Islet precursor cell (in vitro differentiated cells): ENCODE measurements at regions not wholly inside any gene's neighbourhood (a gene's known extent, or its start where the extent isn't known, plus 50 kb on each side); places are given as distances from the start of the nearest gene placed in this dataset.

ENCODE experiments used
- DNase-seq: peaks from one replicate; pipeline ENCODE4 v3.0.0-alpha.2; 2018

DNA sequence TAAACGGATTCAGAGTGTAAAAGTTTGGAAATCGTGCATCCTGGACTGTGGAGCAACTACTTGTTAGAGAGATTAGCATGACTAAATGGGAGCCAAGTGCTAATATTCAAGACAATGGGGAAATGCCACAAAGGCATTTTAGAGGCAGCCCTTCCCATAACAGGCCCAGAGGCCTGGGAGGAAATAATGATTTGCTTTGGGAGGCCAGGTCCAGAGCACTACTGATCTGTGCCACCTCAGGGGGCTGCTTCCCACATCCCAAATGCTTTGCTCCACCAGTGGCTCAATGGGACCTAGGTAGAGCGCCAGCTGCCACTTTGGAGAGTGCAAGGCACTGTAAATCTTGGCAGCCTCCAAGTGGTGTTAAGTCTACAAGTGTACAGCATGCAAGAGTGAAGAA lies 91.9 kb upstream of the HSF2 start:
- DNase-seq, result no peak

DNA sequence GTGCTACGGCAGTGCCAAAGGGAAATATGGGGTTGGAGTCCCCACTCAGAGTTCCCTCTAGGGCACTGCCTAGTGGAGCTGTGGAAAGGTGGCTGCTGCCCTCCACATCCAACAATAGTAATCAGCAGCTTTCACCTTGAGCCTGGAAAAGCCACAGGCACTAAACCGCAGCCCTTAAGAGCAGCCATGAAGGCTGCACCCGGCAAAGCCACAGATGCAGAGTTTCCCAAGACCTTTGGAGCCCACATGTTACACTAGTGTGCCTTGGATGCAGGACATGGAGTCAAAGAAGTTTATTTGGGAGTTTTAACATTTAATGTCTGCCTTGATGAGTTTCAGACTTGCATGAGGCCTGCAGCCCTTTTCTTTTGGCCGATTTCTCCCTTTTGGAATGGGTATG lies 91.4 kb upstream of the HSF2 start:
- DNase-seq, result no peak

DNA sequence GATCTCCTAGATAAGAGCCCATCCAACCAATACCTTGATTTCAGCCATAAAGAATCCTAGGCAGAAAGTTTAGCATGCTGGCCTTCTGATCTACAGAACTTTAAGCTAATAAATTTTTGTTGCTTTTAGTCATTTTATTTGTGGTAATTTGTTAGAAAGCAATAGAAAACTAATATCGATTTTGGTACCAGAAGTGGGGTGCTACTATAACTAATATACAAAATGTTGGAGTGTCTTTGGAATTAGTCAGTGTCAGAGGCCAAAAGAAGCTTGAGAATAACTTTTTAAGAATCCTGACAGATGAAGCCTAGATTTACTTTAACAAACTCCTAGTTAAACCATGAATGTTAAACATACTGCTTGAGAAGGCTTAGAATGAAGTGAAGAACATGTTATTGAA lies 83.6 kb upstream of the HSF2 start:
- DNase-seq, result no peak

DNA sequence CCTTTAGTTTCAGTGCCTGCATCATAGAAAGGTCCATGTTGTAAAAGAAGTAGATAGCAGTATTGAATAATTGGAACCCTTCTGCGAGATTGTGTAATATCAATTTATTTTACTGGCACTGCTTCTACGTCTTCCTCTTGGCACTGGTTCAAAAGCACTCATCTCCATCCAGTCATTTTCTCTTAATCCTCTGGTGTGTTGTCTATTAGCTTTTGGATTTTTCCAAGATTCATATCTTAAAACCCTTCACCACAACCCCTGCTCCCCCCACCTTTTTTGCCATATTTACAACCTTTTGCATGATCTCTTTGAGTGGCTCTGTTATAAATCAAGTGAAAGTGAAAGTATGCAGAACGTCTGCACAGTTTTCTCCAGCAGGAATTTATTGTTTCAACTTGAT lies 76.6 kb upstream of the HSF2 start:
- no peak for DNase-seq

DNA sequence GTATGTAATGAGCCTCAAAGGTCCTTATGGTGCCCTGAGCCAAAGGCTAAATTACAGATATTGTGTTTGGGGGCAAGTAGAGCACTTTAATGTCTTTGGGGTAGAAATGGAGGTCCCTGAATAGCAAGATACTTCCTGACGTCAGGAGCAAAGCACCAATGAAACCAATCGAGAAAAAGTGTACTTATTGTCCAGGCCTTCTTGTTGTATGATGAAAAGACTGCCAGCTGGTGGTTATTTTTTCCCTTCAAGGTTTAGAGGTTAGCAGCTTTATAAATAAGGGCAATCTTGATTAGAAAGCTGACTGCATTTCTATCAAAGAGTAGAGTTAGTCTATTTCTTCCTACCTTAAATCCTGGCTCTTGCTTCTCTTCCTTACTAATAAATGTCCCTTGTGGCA lies 76.1 kb upstream of the HSF2 start:
- DNase-seq, result no peak

DNA sequence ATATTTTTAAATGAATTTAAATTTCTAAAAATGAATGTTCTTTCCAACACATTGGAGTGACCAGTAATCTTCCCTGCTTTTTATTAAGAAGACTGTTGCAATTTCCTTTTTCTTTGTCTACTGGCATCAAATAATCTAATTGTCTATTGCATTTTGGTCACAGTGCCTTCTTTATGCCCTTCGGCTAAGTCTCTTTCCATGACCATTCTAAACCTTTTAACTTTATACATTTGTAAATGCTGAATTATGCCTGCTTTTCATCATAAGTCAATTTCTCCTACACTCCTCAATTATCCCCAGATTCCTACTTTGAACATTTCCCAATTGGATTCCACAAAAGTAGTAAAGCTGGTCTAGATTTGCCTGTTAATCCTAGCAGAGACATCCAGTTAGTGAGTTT lies 69.1 kb upstream of the HSF2 start:
- no peak for DNase-seq

DNA sequence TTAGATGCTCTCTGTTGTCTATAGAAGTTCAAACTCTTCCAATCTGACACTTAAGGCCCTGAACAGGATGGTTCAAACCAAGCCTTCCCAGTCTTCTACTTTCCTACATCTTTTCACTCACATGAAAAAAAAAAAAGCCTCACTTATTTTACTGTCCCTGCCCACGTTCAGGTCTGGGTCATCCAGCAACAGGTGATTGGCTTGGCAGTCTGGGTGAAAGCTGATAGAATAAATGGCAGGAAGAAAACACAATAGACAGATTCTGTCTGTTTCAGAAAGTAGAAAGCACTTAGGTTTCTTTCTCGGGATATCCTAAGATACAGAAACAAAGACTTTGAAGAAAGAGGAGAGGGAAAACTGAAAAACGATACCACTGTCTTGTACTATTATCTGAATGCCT lies 61.8 kb upstream of the HSF2 start:
- no peak for DNase-seq

DNA sequence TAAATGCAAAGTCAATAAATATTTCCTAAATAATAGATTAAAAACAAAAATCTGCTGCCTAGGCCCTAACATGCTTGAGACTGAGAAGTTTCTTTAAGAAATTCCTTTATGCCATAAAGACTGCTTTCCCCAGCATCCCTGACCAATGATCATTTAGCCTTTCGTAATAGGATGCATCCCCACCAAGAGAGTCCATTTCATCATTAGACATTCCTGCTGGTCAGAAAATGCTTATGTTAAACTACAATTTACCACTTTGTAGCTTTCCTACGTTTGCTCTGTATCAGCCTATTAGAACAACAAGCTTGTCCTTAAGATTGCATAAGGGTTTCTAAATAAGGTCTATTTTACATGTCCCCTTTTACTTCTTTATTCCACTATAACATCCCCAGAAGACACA lies 59.8 kb upstream of the HSF2 start:
- no peak for DNase-seq

DNA sequence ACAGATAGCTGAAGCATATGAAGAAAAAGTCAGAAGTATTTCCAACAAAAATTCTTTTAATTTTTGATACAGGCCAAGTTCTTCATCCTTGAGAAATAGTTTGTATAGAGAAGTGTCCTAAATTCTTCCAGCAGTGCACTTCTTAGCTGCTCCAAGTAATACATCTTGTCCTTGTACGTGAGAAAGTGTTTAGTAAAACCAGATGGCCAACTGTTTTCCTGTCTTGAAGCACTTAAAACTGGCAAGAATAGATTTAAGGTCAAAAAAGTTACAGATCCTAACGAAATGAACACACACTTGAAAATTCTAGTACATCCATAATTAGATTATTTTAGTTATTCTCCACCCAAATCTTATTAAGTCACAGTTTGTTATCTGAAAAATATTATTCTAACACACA lies 52.2 kb upstream of the HSF2 start:
- no peak for DNase-seq

DNA sequence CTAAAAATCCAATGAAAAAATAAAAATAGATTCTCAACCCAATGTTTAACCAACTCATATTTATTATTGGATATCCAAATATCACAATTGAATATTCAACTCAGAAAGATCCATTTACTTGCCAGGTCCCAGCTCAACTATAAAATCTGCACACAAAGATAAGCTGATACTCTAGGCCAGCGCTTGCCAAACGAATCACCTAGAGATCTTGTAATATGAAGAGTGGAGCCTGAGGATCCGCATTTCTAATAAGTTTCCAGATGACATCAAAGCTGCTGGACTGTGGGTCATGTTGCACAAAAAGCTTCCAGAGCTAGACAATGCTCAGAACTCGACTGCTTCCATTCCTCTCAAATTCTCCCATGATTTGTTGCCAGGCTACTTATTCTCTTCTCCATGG lies 51.7 kb upstream of the HSF2 start:
- no peak for DNase-seq
